GM12875 (cell line): ENCODE measurements at regions not wholly inside any gene's neighbourhood (a gene's known extent, or its start where the extent isn't known, plus 50 kb on each side); places are given as distances from the start of the nearest gene placed in this dataset.

Source experiments
- H3K4me3 ChIP-seq: one replicate; pipeline ENCODE4 v1.5.1; 2011; ENCODE audit warnings: low read depth, low read length, control low read depth
- CTCF ChIP-seq: IDR thresholded peaks from 2 replicates; pipeline ENCODE4 v1.5.1; 2011; ENCODE audit warnings: low read depth, mild to moderate bottlenecking, control low read depth, inconsistent platforms, low read length, moderate library complexity, borderline replicate concordance; ENCODE audit not compliant: insufficient read depth

- H3K4me3 ChIP-seq, result no peak overlapping the region
- TF ChIP-seq CTCF, result no peak
Observed at GRCh38 chr1:234728740-234729139, 118.8 kb upstream of the IRF2BP2 start.

- TF ChIP-seq CTCF, result no peak
- H3K4me3 ChIP-seq, result no peak overlapping the region
Observed at GRCh38 chr1:234727018-234727940, 117.3 kb upstream of the IRF2BP2 start.

- no peak overlapping the region for H3K4me3 ChIP-seq
- TF ChIP-seq CTCF, result no peak
Observed at GRCh38 chr1:234726359-234726943, 116.5 kb upstream of the IRF2BP2 start.

GRCh38 chr1:234725177-234726132 is 115.5 kb upstream of the IRF2BP2 start:
- no peak for TF ChIP-seq CTCF
- H3K4me3 ChIP-seq, result no peak overlapping the region

- TF ChIP-seq CTCF, result no peak
- no peak overlapping the region for H3K4me3 ChIP-seq
Observed at GRCh38 chr1:234724516-234725176, 114.7 kb upstream of the IRF2BP2 start.

GRCh38 chr1:234722904-234723720 is 113.1 kb upstream of the IRF2BP2 start:
- no peak for TF ChIP-seq CTCF
- no peak overlapping the region for H3K4me3 ChIP-seq
